ENCODE measurements at regions not wholly inside any gene's neighbourhood (a gene's known extent, or its start where the extent isn't known, plus 50 kb on each side); places are given as distances from the start of the nearest gene placed in this dataset.
"Not testable (repeated sequence)": the region's sequence is repeated elsewhere in the genome, so short reads cannot be mapped to it uniquely, and the experiment has no call there.

- Histone ChIP-seq H3K27me3 (ENCODE audit: control insufficient read depth in 1 of 2, insufficient read depth in 2 of 2, low read length in 2 of 2) (no peaks in the 10 kb centered on the region), H3K9me3 (ENCODE audit: control insufficient read depth in 1 of 2, insufficient read depth in 1 of 2, low read length in 2 of 2) (no peaks in the 10 kb centered on the region), H3K4me1 (ENCODE audit: insufficient read depth, low read length) (no peaks in the 10 kb centered on the region), H3K4me3 (ENCODE audit: low read length) (no peak overlapping the region), H3K36me3 (ENCODE audit: insufficient read depth, low read length) (no peaks in the 10 kb centered on the region), H3K27ac (ENCODE audit: low read depth in 1 of 2, low read length in 2 of 2) (no peak overlapping the region)
- no peak for ATAC-seq (ENCODE audit: poor library complexity)
- Mint-ChIP-seq H3K27me3 (peaks cover 5% of the 10 kb centered on the region), H3K27ac (no peak overlapping the region), H3K4me3 (no peak overlapping the region), H3K4me1 (ENCODE audit: low read depth) (no peaks in the 10 kb centered on the region), H3K36me3 (ENCODE audit: low read depth) (no peaks in the 10 kb centered on the region), H3K9me3 (no peaks in the 10 kb centered on the region)
- TF ChIP-seq CTCF (IDR thresholded peaks at IDR 0.05): no peak
- intact Hi-C loops (cut with DNase I, micrococcal nuclease): no loop called here
- DNase-seq: no peak
- POLR2A ChIA-PET: no interaction called here
- CTCF ChIA-PET: no interaction called here
Measured at GRCh38 chr3:156059950-156060501, 60.4 kb upstream of the KCNAB1 start.

- H3K36me3 Mint-ChIP-seq (ENCODE audit: low read depth); CTCF ChIA-PET; H3K27ac Mint-ChIP-seq: not testable (repeated sequence)
Measured at GRCh38 chr3:156068151-156068550, 52.2 kb upstream of the KCNAB1 start.

GRCh38 chr3:156070028-156070427, 50.4 kb upstream of the KCNAB1 start:
- H3K27ac Mint-ChIP-seq: no peak overlapping the region
- CTCF ChIA-PET: no interaction called here

More at GRCh38 chr3:156068151-156068550, 52.2 kb upstream of the KCNAB1 start:
- peaks cover 32% of the 10 kb centered on the region for H3K27me3 Mint-ChIP-seq
- H3K4me3 Mint-ChIP-seq; H3K9me3 Mint-ChIP-seq; H3K4me1 ChIP-seq (ENCODE audit: insufficient read depth, low read length); ATAC-seq (ENCODE audit: poor library complexity); H3K27me3 ChIP-seq (ENCODE audit: control insufficient read depth in 1 of 2, insufficient read depth in 2 of 2, low read length in 2 of 2); H3K36me3 ChIP-seq (ENCODE audit: insufficient read depth, low read length); POLR2A ChIA-PET; H3K9me3 ChIP-seq (ENCODE audit: control insufficient read depth in 1 of 2, insufficient read depth in 1 of 2, low read length in 2 of 2); DNase-seq; H3K27ac ChIP-seq (ENCODE audit: low read depth in 1 of 2, low read length in 2 of 2); H3K4me1 Mint-ChIP-seq (ENCODE audit: low read depth); H3K4me3 ChIP-seq (ENCODE audit: low read length); intact Hi-C loops (cut with DNase I, micrococcal nuclease): not testable (repeated sequence)

More at GRCh38 chr3:156070028-156070427, 50.4 kb upstream of the KCNAB1 start:
- H3K27me3 Mint-ChIP-seq: peaks cover 35% of the 10 kb centered on the region
- no peak overlapping the region for H3K4me3 ChIP-seq (ENCODE audit: low read length)
- no peaks in the 10 kb centered on the region for H3K36me3 Mint-ChIP-seq (ENCODE audit: low read depth)
- H3K27me3 ChIP-seq (ENCODE audit: control insufficient read depth in 1 of 2, insufficient read depth in 2 of 2, low read length in 2 of 2): peaks cover 4 to 6% of the 10 kb centered on the region in 2 experiments
- H3K9me3 Mint-ChIP-seq: no peaks in the 10 kb centered on the region
- H3K36me3 ChIP-seq (ENCODE audit: insufficient read depth, low read length): no peaks in the 10 kb centered on the region
- ATAC-seq (ENCODE audit: poor library complexity) (no peak), DNase-seq (no peak)
- H3K4me1 ChIP-seq (ENCODE audit: insufficient read depth, low read length): no peaks in the 10 kb centered on the region
- H3K9me3 ChIP-seq (ENCODE audit: control insufficient read depth in 1 of 2, insufficient read depth in 1 of 2, low read length in 2 of 2): peaks cover 0 to 6% of the 10 kb centered on the region in 2 experiments
- POLR2A ChIA-PET: no interaction called here
- TF ChIP-seq CTCF (IDR thresholded peaks at IDR 0.05): no peak
- intact Hi-C loops (cut with DNase I, micrococcal nuclease): no loop called here
- H3K27ac ChIP-seq (ENCODE audit: low read depth in 1 of 2, low read length in 2 of 2): no peak overlapping the region
- H3K4me1 Mint-ChIP-seq (ENCODE audit: low read depth): no peaks in the 10 kb centered on the region
- H3K4me3 Mint-ChIP-seq: no peak overlapping the region

All from CD4-positive, alpha-beta T cell (primary cell).